Nephron (organoid): ENCODE measurements at regions not wholly inside any gene's neighbourhood (a gene's known extent, or its start where the extent isn't known, plus 50 kb on each side); places are given as distances from the start of the nearest gene placed in this dataset.
"Not testable (repeated sequence)": the region's sequence is repeated elsewhere in the genome, so short reads cannot be mapped to it uniquely, and the experiment has no call there.

Experiments used
- H3K27ac Mint-ChIP-seq, 3 experiments: 2 replicates each; pipeline ENCODE4 v1.8.0; 2020; ENCODE audit warnings: mixed read lengths in 3 of 3, mild to moderate bottlenecking in 2 of 3, moderate library complexity in 1 of 3
- H3K27me3 Mint-ChIP-seq: 2 replicates; pipeline ENCODE4 v1.8.0; 2021; ENCODE audit warnings: low read depth, mild to moderate bottlenecking, moderate library complexity, mixed read lengths
- H3K36me3 Mint-ChIP-seq: 2 replicates; pipeline ENCODE4 v1.8.0; 2020; ENCODE audit warnings: low read depth, mixed read lengths
- H3K4me1 Mint-ChIP-seq: 2 replicates; pipeline ENCODE4 v1.8.0; 2020; ENCODE audit warnings: mixed read lengths
- H3K4me3 Mint-ChIP-seq, 3 experiments: 2 replicates each; pipeline ENCODE4 v1.8.0; 2020; ENCODE audit warnings: mild to moderate bottlenecking in 3 of 3, mixed read lengths in 3 of 3, moderate library complexity in 2 of 3
- H3K9me3 Mint-ChIP-seq: 2 replicates; pipeline ENCODE4 v1.8.0; 2020; ENCODE audit warnings: mixed read lengths
- TF ChIP-seq, protein P1 (sequence below), 3 experiments: fragments of 200-600 bp; sonication (generic); IDR thresholded peaks; one replicate each; pipeline ENCODE4 v1.5.0; 2021; ENCODE audit warnings: antibody characterized with exemption in 3 of 3; ENCODE audit not compliant: unreplicated experiment in 3 of 3

DNA sequence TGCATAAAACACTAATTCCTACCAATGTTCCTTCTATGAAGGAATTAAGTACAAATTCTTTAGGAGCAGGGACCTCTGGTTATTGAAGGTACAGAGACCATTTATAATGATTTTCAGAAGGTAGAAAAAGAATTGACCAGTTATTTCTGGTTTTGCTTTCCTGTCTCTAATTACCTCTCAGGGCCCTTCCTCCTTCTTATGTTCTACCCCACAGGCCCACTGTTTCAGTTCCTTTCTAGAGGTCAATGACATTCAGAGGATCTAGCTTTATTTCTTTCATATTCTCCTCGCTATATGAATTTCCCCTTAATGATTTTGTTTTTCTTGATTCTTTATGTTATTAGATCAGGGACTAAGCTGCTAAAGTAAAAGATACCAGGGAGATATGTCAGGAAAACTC, 345.0 kb upstream of the SPRY2 start:
- H3K4me3 Mint-ChIP-seq = no peak overlapping the region
- H3K4me1 Mint-ChIP-seq = no peaks in the 10 kb centered on the region
- H3K9me3 Mint-ChIP-seq = peaks cover 16% of the 10 kb centered on the region
- H3K27ac Mint-ChIP-seq = no peak overlapping the region
- no peaks in the 10 kb centered on the region for H3K27me3 Mint-ChIP-seq
- H3K36me3 Mint-ChIP-seq = no peaks in the 10 kb centered on the region
- TF ChIP-seq, protein P1, sequence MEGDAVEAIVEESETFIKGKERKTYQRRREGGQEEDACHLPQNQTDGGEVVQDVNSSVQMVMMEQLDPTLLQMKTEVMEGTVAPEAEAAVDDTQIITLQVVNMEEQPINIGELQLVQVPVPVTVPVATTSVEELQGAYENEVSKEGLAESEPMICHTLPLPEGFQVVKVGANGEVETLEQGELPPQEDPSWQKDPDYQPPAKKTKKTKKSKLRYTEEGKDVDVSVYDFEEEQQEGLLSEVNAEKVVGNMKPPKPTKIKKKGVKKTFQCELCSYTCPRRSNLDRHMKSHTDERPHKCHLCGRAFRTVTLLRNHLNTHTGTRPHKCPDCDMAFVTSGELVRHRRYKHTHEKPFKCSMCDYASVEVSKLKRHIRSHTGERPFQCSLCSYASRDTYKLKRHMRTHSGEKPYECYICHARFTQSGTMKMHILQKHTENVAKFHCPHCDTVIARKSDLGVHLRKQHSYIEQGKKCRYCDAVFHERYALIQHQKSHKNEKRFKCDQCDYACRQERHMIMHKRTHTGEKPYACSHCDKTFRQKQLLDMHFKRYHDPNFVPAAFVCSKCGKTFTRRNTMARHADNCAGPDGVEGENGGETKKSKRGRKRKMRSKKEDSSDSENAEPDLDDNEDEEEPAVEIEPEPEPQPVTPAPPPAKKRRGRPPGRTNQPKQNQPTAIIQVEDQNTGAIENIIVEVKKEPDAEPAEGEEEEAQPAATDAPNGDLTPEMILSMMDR (IDR thresholded peaks at IDR 0.05; ENCODE audit: unreplicated experiment in 3 of 3) = no peak

- Mint-ChIP-seq H3K27me3 (no peaks in the 10 kb centered on the region), H3K4me3 (no peak overlapping the region), H3K9me3 (peaks cover 7% of the 10 kb centered on the region), H3K27ac (no peak overlapping the region), H3K4me1 (no peaks in the 10 kb centered on the region), H3K36me3 (no peaks in the 10 kb centered on the region)
- TF ChIP-seq, protein P1 (IDR thresholded peaks at IDR 0.05; ENCODE audit: unreplicated experiment in 3 of 3) = no peak
Measured at GRCh38 chr13:80684217-80684991, 343.5 kb upstream of the SPRY2 start.

- Mint-ChIP-seq H3K27ac (no peak overlapping the region), H3K9me3 (peaks cover 17% of the 10 kb centered on the region), H3K4me1 (no peaks in the 10 kb centered on the region), H3K4me3 (no peak overlapping the region), H3K27me3 (no peaks in the 10 kb centered on the region), H3K36me3 (peaks cover 3% of the 10 kb centered on the region)
- TF ChIP-seq, protein P1 (IDR thresholded peaks at IDR 0.05; ENCODE audit: unreplicated experiment in 3 of 3) = no peak
Measured at GRCh38 chr13:80680786-80681366, 339.9 kb upstream of the SPRY2 start.

- no peak overlapping the region for H3K4me3 Mint-ChIP-seq
- no peak overlapping the region for H3K27ac Mint-ChIP-seq
- TF ChIP-seq, protein P1 (IDR thresholded peaks at IDR 0.05; ENCODE audit: unreplicated experiment in 3 of 3) = no peak
- H3K36me3 Mint-ChIP-seq = peaks cover 3% of the 10 kb centered on the region
- peaks cover 22% of the 10 kb centered on the region for H3K9me3 Mint-ChIP-seq
- H3K4me1 Mint-ChIP-seq = no peaks in the 10 kb centered on the region
- H3K27me3 Mint-ChIP-seq = no peaks in the 10 kb centered on the region
Measured at GRCh38 chr13:80679423-80679822, 338.5 kb upstream of the SPRY2 start.

GRCh38 chr13:80677227-80677626, 336.3 kb upstream of the SPRY2 start:
- H3K4me3 Mint-ChIP-seq = no peak overlapping the region
- H3K27me3 Mint-ChIP-seq = no peaks in the 10 kb centered on the region
- H3K4me1 Mint-ChIP-seq = no peaks in the 10 kb centered on the region
- peaks cover 13% of the 10 kb centered on the region for H3K36me3 Mint-ChIP-seq
- TF ChIP-seq, protein P1 (IDR thresholded peaks at IDR 0.05; ENCODE audit: unreplicated experiment in 3 of 3) = no peak
- H3K27ac Mint-ChIP-seq = no peak overlapping the region
- peaks cover 42% of the 10 kb centered on the region for H3K9me3 Mint-ChIP-seq

- H3K4me3 Mint-ChIP-seq, H3K27me3 Mint-ChIP-seq, H3K27ac Mint-ChIP-seq, H3K4me1 Mint-ChIP-seq: not testable (repeated sequence)
- Mint-ChIP-seq H3K36me3 (peaks cover 17% of the 10 kb centered on the region), H3K9me3 (peaks cover 53% of the 10 kb centered on the region)
Measured at GRCh38 chr13:80675442-80675841, 334.5 kb upstream of the SPRY2 start.
